Transverse colon (tissue), 4 donors: ENCODE measurements at regions not wholly inside any gene's neighbourhood (a gene's known extent, or its start where the extent isn't known, plus 50 kb on each side); places are given as distances from the start of the nearest gene placed in this dataset.
A peak's percentile ranks its signal among the peaks of the same experiment; 100 is the strongest.

Experiments
- DNase-seq: peaks from one replicate; pipeline ENCODE4 v3.0.0-alpha.2; 2019
- H3K27ac ChIP-seq, 4 donors: fragments of 200-600 bp; sonication (generic); 2 replicates each; pipeline ENCODE4 v1.5.1; 2016 to 2018; ENCODE audit warnings: inconsistent platforms in 4 of 4
- H3K27me3 ChIP-seq: fragments of 200-600 bp; sonication (generic); 2 replicates; pipeline ENCODE4 v1.5.1; 2017; ENCODE audit warnings: inconsistent platforms
- H3K36me3 ChIP-seq, 4 donors: fragments of 200-600 bp; sonication (generic); 2 replicates each; pipeline ENCODE4 v1.5.1; 2017 to 2019; ENCODE audit warnings: inconsistent platforms in 4 of 4
- H3K4me1 ChIP-seq, 4 donors: fragments of 200-600 bp; sonication (generic); 2 replicates each; pipeline ENCODE4 v1.5.1; 2017 to 2020; ENCODE audit warnings: inconsistent platforms in 4 of 4
- H3K4me3 ChIP-seq, 4 donors: fragments of 200-600 bp; sonication (generic); 1 replicate in 1 of 4; 2 replicates in 3 of 4; pipeline versions ENCODE4 v1.5.1 to v1.6.1; 2017 to 2019; ENCODE audit warnings: inconsistent platforms in 4 of 4
- H3K9me3 ChIP-seq, 2 donors: fragments of 200-600 bp; sonication (generic); 2 replicates each; pipeline ENCODE4 v1.5.1; 2017 to 2019; ENCODE audit warnings: inconsistent platforms in 2 of 2
- CTCF ChIP-seq, 5 experiments: fragments of 200-600 bp in 3 of 5; fragments of 450-650 bp in 2 of 5; sonication (generic) in 3 of 5; IDR thresholded peaks; 1 replicate in 2 of 5; 2 replicates in 3 of 5; pipeline ENCODE4 v1.5.1; 2016 to 2017; ENCODE audit warnings: antibody characterized with exemption in 5 of 5, inconsistent platforms in 3 of 5, mild to moderate bottlenecking in 2 of 5, moderate library complexity in 1 of 5
- EP300 ChIP-seq: sonication (generic); formaldehyde crosslinking; IDR thresholded peaks from one replicate; pipeline ENCODE4 v1.6.1; 2017; ENCODE audit warnings: antibody characterized with exemption, low read depth
- POLR2A ChIP-seq: fragments of 450-650 bp; IDR thresholded peaks from one replicate; pipeline ENCODE4 v1.6.1; 2016; ENCODE audit warnings: antibody characterized with exemption, mild to moderate bottlenecking, moderate library complexity
- POLR2AphosphoS5 ChIP-seq, 3 donors: sonication (generic); formaldehyde crosslinking; IDR thresholded peaks; one replicate each; pipeline ENCODE4 v1.6.1; 2016; ENCODE audit warnings: antibody characterized with exemption in 3 of 3
- WGBS, 2 donors: methylation state at CpG; one replicate each; pipeline ENCODE4 v1.1.5; 2018; ENCODE audit warnings: low coverage in 1 of 2; 5-methylcytosine and 5-hydroxymethylcytosine counted together
- in situ Hi-C, 4 donors: fragments of 200-750 bp; cut with MboI; loops; one replicate each; pipeline versions ENCODE4 v1.15.0 to v1.15.1; 2017; ENCODE audit warnings: low sequenced_read_pairs in 3 of 4, low pct_ligation_motif_present in 1 of 4, low pct_unique_long_range_greater_than_20kb in 1 of 4
- intact Hi-C: fragments of 100-400 bp; cut with DNase I; formaldehyde crosslinking; loops from one replicate; pipeline ENCODE4 v1.15.1; 2023; ENCODE audit warnings: low total_unique reads

GRCh38 chr20:40587038-40587437 is 102.0 kb downstream of the MAFB start:
- WGBS, 2 donors = 55% methylated on average over 7 of the region's 7 CpGs; no CpG with 5 or more reads in 1 of the 2 donors

GRCh38 chr20:40584130-40584809 is 104.8 kb downstream of the MAFB start:
- Histone ChIP-seq H3K27me3 (no peaks in the 10 kb centered on the region), H3K4me1 (peaks cover 0 to 11% (median 3%) of the 10 kb centered on the region in 4 donors), H3K4me3 (no peak overlapping the region), H3K27ac (no peak overlapping the region), H3K36me3 (no peaks in the 10 kb centered on the region), H3K9me3 (no peaks in the 10 kb centered on the region)
- intact Hi-C loops = no loop called here
- no peak for TF ChIP-seq POLR2AphosphoS5 (IDR thresholded peaks at IDR 0.05)
- TF ChIP-seq CTCF (IDR thresholded peaks at IDR 0.05) = no peak
- TF ChIP-seq POLR2A = no peak
- TF ChIP-seq EP300 = no peak
- in situ Hi-C loops = no loop called here
- no peak for DNase-seq
- 60 to 73% methylated on average over 1 to 3 of the region's 3 CpGs for WGBS, 2 donors

More at GRCh38 chr20:40587038-40587437, 102.0 kb downstream of the MAFB start:
- no peak for TF ChIP-seq EP300
- TF ChIP-seq POLR2AphosphoS5 (IDR thresholded peaks at IDR 0.05) = no peak
- no peak for TF ChIP-seq POLR2A
- TF ChIP-seq CTCF (IDR thresholded peaks at IDR 0.05) = no peak
- Histone ChIP-seq H3K9me3 (no peaks in the 10 kb centered on the region), H3K4me1 (peaks cover 0 to 9% (median 3%) of the 10 kb centered on the region in 4 donors), H3K27me3 (peaks cover 13% of the 10 kb centered on the region), H3K36me3 (no peaks in the 10 kb centered on the region), H3K4me3 (no peak overlapping the region), H3K27ac (no peak overlapping the region)
- intact Hi-C loops (no loop called here), in situ Hi-C loops (no loop called here)
- DNase-seq = no peak

- intact Hi-C loops = no loop called here
- Histone ChIP-seq H3K36me3 (no peaks in the 10 kb centered on the region), H3K4me3 (no peak overlapping the region), H3K27ac (no peak overlapping the region), H3K4me1 (peaks cover 0 to 11% (median 3%) of the 10 kb centered on the region in 4 donors), H3K9me3 (no peaks in the 10 kb centered on the region), H3K27me3 (no peaks in the 10 kb centered on the region)
- TF ChIP-seq EP300 (no peak), POLR2A (no peak), POLR2AphosphoS5 (IDR thresholded peaks at IDR 0.05) (no peak), CTCF (IDR thresholded peaks at IDR 0.05) (no peak)
- WGBS, 2 donors = 71 to 87% methylated on average over 7 of the region's 7 CpGs
- in situ Hi-C loops = no loop called here
- DNase-seq = no peak
Observed at GRCh38 chr20:40583636-40584035, 105.4 kb downstream of the MAFB start.

GRCh38 chr20:40583205-40583604 is 105.8 kb downstream of the MAFB start:
- Histone ChIP-seq H3K36me3 (no peaks in the 10 kb centered on the region), H3K9me3 (no peaks in the 10 kb centered on the region), H3K4me3 (no peak overlapping the region), H3K27me3 (no peaks in the 10 kb centered on the region), H3K27ac (no peak overlapping the region), H3K4me1 (peaks cover 0 to 11% (median 3%) of the 10 kb centered on the region in 4 donors)
- TF ChIP-seq POLR2A = no peak
- TF ChIP-seq CTCF (IDR thresholded peaks at IDR 0.05) = no peak
- TF ChIP-seq EP300 = no peak
- TF ChIP-seq POLR2AphosphoS5 (IDR thresholded peaks at IDR 0.05) = no peak
- intact Hi-C loops (no loop called here), in situ Hi-C loops (no loop called here)
- peak; percentile 19 for DNase-seq
- WGBS, 2 donors = 83% methylated on average over 6 of the region's 7 CpGs; no CpG with 5 or more reads in 1 of the 2 donors
